Neural progenitor cell (in vitro differentiated cells): ENCODE measurements at regions not wholly inside any gene's neighbourhood (a gene's known extent, or its start where the extent isn't known, plus 50 kb on each side); places are given as distances from the start of the nearest gene placed in this dataset.
"Not testable (repeated sequence)": the region's sequence is repeated elsewhere in the genome, so short reads cannot be mapped to it uniquely, and the experiment has no call there.

ENCODE experiments used
- EZH2 ChIP-seq: fragments of 200-600 bp; sonication (generic); IDR thresholded peaks from 2 replicates; pipeline ENCODE4 v1.6.1; 2017; ENCODE audit warnings: antibody characterized with exemption, mild to moderate bottlenecking, moderate library complexity
- TF ChIP-seq, protein P1 (sequence below): fragments of 200-600 bp; sonication (generic); IDR thresholded peaks from 2 replicates; pipeline ENCODE4 v1.5.1; 2017; ENCODE audit warnings: antibody characterized with exemption, mild to moderate bottlenecking

DNA sequence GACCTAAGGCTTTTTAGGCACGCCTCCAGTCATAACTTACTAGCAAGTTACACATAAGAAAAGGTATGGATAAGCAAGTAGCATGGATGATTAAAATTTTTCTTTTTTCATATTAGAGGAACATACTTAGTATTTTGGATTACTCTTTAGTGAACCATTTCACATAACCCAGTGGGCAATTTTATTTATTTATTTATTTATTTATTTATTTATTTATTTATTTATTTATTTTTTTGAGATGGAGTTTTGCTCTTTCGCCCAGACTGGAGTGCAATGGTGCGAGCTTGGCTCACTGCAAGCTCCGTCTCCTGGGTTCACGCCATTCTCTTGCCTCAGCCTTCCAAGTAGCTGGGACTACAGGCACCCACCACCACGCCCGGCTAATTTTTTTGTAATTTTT, 937.7 kb downstream of the C4orf33 start:
- TF ChIP-seq, protein P1, sequence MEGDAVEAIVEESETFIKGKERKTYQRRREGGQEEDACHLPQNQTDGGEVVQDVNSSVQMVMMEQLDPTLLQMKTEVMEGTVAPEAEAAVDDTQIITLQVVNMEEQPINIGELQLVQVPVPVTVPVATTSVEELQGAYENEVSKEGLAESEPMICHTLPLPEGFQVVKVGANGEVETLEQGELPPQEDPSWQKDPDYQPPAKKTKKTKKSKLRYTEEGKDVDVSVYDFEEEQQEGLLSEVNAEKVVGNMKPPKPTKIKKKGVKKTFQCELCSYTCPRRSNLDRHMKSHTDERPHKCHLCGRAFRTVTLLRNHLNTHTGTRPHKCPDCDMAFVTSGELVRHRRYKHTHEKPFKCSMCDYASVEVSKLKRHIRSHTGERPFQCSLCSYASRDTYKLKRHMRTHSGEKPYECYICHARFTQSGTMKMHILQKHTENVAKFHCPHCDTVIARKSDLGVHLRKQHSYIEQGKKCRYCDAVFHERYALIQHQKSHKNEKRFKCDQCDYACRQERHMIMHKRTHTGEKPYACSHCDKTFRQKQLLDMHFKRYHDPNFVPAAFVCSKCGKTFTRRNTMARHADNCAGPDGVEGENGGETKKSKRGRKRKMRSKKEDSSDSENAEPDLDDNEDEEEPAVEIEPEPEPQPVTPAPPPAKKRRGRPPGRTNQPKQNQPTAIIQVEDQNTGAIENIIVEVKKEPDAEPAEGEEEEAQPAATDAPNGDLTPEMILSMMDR, result not testable (repeated sequence)
- not testable (repeated sequence) for TF ChIP-seq EZH2
